ENCODE measurements at regions not wholly inside any gene's neighbourhood (a gene's known extent, or its start where the extent isn't known, plus 50 kb on each side); places are given as distances from the start of the nearest gene placed in this dataset.
"Not testable (repeated sequence)": the region's sequence is repeated elsewhere in the genome, so short reads cannot be mapped to it uniquely, and the experiment has no call there.

- Histone ChIP-seq H3K4me1 (ENCODE audit: control insufficient read depth, insufficient read depth, low read length) (no peaks in the 10 kb centered on the region), H3K27me3 (ENCODE audit: control insufficient read depth, insufficient read depth, low read length) (no peaks in the 10 kb centered on the region), H3K27ac (ENCODE audit: low read depth, low read length) (no peak overlapping the region)
Observed at GRCh38 chr4:186424745-186425144, 130.6 kb downstream of the MTNR1A start.

GRCh38 chr4:186422296-186422695 is 133.1 kb downstream of the MTNR1A start:
- Histone ChIP-seq H3K27me3 (ENCODE audit: control insufficient read depth, insufficient read depth, low read length) (no peaks in the 10 kb centered on the region), H3K36me3 (ENCODE audit: control insufficient read depth, insufficient read depth, low read length) (no peaks in the 10 kb centered on the region), H3K27ac (ENCODE audit: low read depth, low read length) (no peak overlapping the region), H3K9ac (ENCODE audit: low read length) (no peak overlapping the region), H3K9me3 (ENCODE audit: control insufficient read depth, insufficient read depth, low read depth, low read length) (no peaks in the 10 kb centered on the region), H3K4me3 (ENCODE audit: low read depth, low read length) (no peak overlapping the region), H3K4me1 (ENCODE audit: control insufficient read depth, insufficient read depth, low read length) (no peaks in the 10 kb centered on the region)

More at GRCh38 chr4:186424745-186425144, 130.6 kb downstream of the MTNR1A start:
- Histone ChIP-seq H3K9me3 (ENCODE audit: control insufficient read depth, insufficient read depth, low read depth, low read length) (no peaks in the 10 kb centered on the region), H3K4me3 (ENCODE audit: low read depth, low read length) (no peak overlapping the region), H3K9ac (ENCODE audit: low read length) (no peak overlapping the region), H3K36me3 (ENCODE audit: control insufficient read depth, insufficient read depth, low read length) (no peaks in the 10 kb centered on the region)

- no peaks in the 10 kb centered on the region for H3K27me3 ChIP-seq (ENCODE audit: control insufficient read depth, insufficient read depth, low read length)
- H3K36me3 ChIP-seq (ENCODE audit: control insufficient read depth, insufficient read depth, low read length), result no peaks in the 10 kb centered on the region
- no peak overlapping the region for H3K9ac ChIP-seq (ENCODE audit: low read length)
- no peak overlapping the region for H3K27ac ChIP-seq (ENCODE audit: low read depth, low read length)
- H3K4me3 ChIP-seq (ENCODE audit: low read depth, low read length), result no peak overlapping the region
- no peaks in the 10 kb centered on the region for H3K4me1 ChIP-seq (ENCODE audit: control insufficient read depth, insufficient read depth, low read length)
- no peaks in the 10 kb centered on the region for H3K9me3 ChIP-seq (ENCODE audit: control insufficient read depth, insufficient read depth, low read depth, low read length)
Observed at GRCh38 chr4:186416451-186417060, 138.8 kb downstream of the MTNR1A start.

GRCh38 chr4:186414390-186414789 is 141.0 kb downstream of the MTNR1A start:
- Histone ChIP-seq H3K9me3 (ENCODE audit: control insufficient read depth, insufficient read depth, low read depth, low read length) (no peaks in the 10 kb centered on the region), H3K27me3 (ENCODE audit: control insufficient read depth, insufficient read depth, low read length) (no peaks in the 10 kb centered on the region), H3K4me3 (ENCODE audit: low read depth, low read length) (no peak overlapping the region), H3K9ac (ENCODE audit: low read length) (no peak overlapping the region), H3K27ac (ENCODE audit: low read depth, low read length) (no peak overlapping the region), H3K4me1 (ENCODE audit: control insufficient read depth, insufficient read depth, low read length) (no peaks in the 10 kb centered on the region), H3K36me3 (ENCODE audit: control insufficient read depth, insufficient read depth, low read length) (no peaks in the 10 kb centered on the region)

GRCh38 chr4:186405957-186406356 is 140.0 kb downstream of the F11 start:
- H3K27ac ChIP-seq (ENCODE audit: low read depth, low read length), result no peak overlapping the region
- no peaks in the 10 kb centered on the region for H3K36me3 ChIP-seq (ENCODE audit: control insufficient read depth, insufficient read depth, low read length)
- no peaks in the 10 kb centered on the region for H3K4me1 ChIP-seq (ENCODE audit: control insufficient read depth, insufficient read depth, low read length)
- no peaks in the 10 kb centered on the region for H3K27me3 ChIP-seq (ENCODE audit: control insufficient read depth, insufficient read depth, low read length)
- no peak overlapping the region for H3K4me3 ChIP-seq (ENCODE audit: low read depth, low read length)
- no peaks in the 10 kb centered on the region for H3K9me3 ChIP-seq (ENCODE audit: control insufficient read depth, insufficient read depth, low read depth, low read length)
- no peak overlapping the region for H3K9ac ChIP-seq (ENCODE audit: low read length)

GRCh38 chr4:186404562-186405134 is 138.7 kb downstream of the F11 start:
- no peaks in the 10 kb centered on the region for H3K4me1 ChIP-seq (ENCODE audit: control insufficient read depth, insufficient read depth, low read length)
- H3K27me3 ChIP-seq (ENCODE audit: control insufficient read depth, insufficient read depth, low read length), result no peaks in the 10 kb centered on the region
- H3K4me3 ChIP-seq (ENCODE audit: low read depth, low read length), result no peak overlapping the region
- no peaks in the 10 kb centered on the region for H3K36me3 ChIP-seq (ENCODE audit: control insufficient read depth, insufficient read depth, low read length)
- H3K27ac ChIP-seq (ENCODE audit: low read depth, low read length), result no peak overlapping the region
- 0 out of 2 replicates have a peak, but pooled peaks cover 3% of the 10 kb centered on the region for H3K9me3 ChIP-seq (ENCODE audit: control insufficient read depth, insufficient read depth, low read depth, low read length)
- no peak overlapping the region for H3K9ac ChIP-seq (ENCODE audit: low read length)

GRCh38 chr4:186400676-186401075 is 134.7 kb downstream of the F11 start:
- Histone ChIP-seq H3K36me3 (ENCODE audit: control insufficient read depth, insufficient read depth, low read length) (no peaks in the 10 kb centered on the region), H3K9me3 (ENCODE audit: control insufficient read depth, insufficient read depth, low read depth, low read length) (0 out of 2 replicates have a peak, but pooled peaks cover 3% of the 10 kb centered on the region), H3K4me3 (ENCODE audit: low read depth, low read length) (no peak overlapping the region), H3K4me1 (ENCODE audit: control insufficient read depth, insufficient read depth, low read length) (0 out of 2 replicates have a peak, but pooled peaks cover 2% of the 10 kb centered on the region), H3K27ac (ENCODE audit: low read depth, low read length) (no peak overlapping the region), H3K9ac (ENCODE audit: low read length) (no peak overlapping the region), H3K27me3 (ENCODE audit: control insufficient read depth, insufficient read depth, low read length) (no peaks in the 10 kb centered on the region)

- no peaks in the 10 kb centered on the region for H3K27me3 ChIP-seq (ENCODE audit: control insufficient read depth, insufficient read depth, low read length)
Observed at GRCh38 chr4:186392017-186392416, 126.0 kb downstream of the F11 start.

GRCh38 chr4:186384328-186384727 is 118.3 kb downstream of the F11 start:
- not testable (repeated sequence) for H3K36me3 ChIP-seq (ENCODE audit: control insufficient read depth, insufficient read depth, low read length); H3K27ac ChIP-seq (ENCODE audit: low read depth, low read length); H3K4me3 ChIP-seq (ENCODE audit: low read depth, low read length); H3K27me3 ChIP-seq (ENCODE audit: control insufficient read depth, insufficient read depth, low read length); H3K9ac ChIP-seq (ENCODE audit: low read length); H3K4me1 ChIP-seq (ENCODE audit: control insufficient read depth, insufficient read depth, low read length); H3K9me3 ChIP-seq (ENCODE audit: control insufficient read depth, insufficient read depth, low read depth, low read length)

More at GRCh38 chr4:186392017-186392416, 126.0 kb downstream of the F11 start:
- H3K9me3 ChIP-seq (ENCODE audit: control insufficient read depth, insufficient read depth, low read depth, low read length), result no peaks in the 10 kb centered on the region
- H3K4me3 ChIP-seq (ENCODE audit: low read depth, low read length), result no peak overlapping the region
- H3K4me1 ChIP-seq (ENCODE audit: control insufficient read depth, insufficient read depth, low read length), result 0 out of 2 replicates have a peak, but pooled peaks cover 3% of the 10 kb centered on the region
- no peak overlapping the region for H3K9ac ChIP-seq (ENCODE audit: low read length)
- H3K36me3 ChIP-seq (ENCODE audit: control insufficient read depth, insufficient read depth, low read length), result no peaks in the 10 kb centered on the region
- no peak overlapping the region for H3K27ac ChIP-seq (ENCODE audit: low read depth, low read length)

GRCh38 chr4:186368281-186368680 is 102.3 kb downstream of the F11 start:
- peaks cover 27% of the 10 kb centered on the region for H3K9me3 ChIP-seq (ENCODE audit: control insufficient read depth, insufficient read depth, low read depth, low read length)
- no peak overlapping the region for H3K9ac ChIP-seq (ENCODE audit: low read length)
- no peak overlapping the region for H3K27ac ChIP-seq (ENCODE audit: low read depth, low read length)
- H3K4me1 ChIP-seq (ENCODE audit: control insufficient read depth, insufficient read depth, low read length), result no peaks in the 10 kb centered on the region
- no peaks in the 10 kb centered on the region for H3K36me3 ChIP-seq (ENCODE audit: control insufficient read depth, insufficient read depth, low read length)
- no peaks in the 10 kb centered on the region for H3K27me3 ChIP-seq (ENCODE audit: control insufficient read depth, insufficient read depth, low read length)
- H3K4me3 ChIP-seq (ENCODE audit: low read depth, low read length), result no peak overlapping the region

- Histone ChIP-seq H3K27ac (ENCODE audit: low read depth, low read length) (no peak overlapping the region), H3K9me3 (ENCODE audit: control insufficient read depth, insufficient read depth, low read depth, low read length) (peaks cover 35% of the 10 kb centered on the region), H3K27me3 (ENCODE audit: control insufficient read depth, insufficient read depth, low read length) (no peaks in the 10 kb centered on the region), H3K4me3 (ENCODE audit: low read depth, low read length) (no peak overlapping the region), H3K9ac (ENCODE audit: low read length) (no peak overlapping the region), H3K4me1 (ENCODE audit: control insufficient read depth, insufficient read depth, low read length) (no peaks in the 10 kb centered on the region), H3K36me3 (ENCODE audit: control insufficient read depth, insufficient read depth, low read length) (no peaks in the 10 kb centered on the region)
Observed at GRCh38 chr4:186366326-186366725, 100.3 kb downstream of the F11 start.
